ENCODE measurements at regions not wholly inside any gene's neighbourhood (a gene's known extent, or its start where the extent isn't known, plus 50 kb on each side); places are given as distances from the start of the nearest gene placed in this dataset.

DNA sequence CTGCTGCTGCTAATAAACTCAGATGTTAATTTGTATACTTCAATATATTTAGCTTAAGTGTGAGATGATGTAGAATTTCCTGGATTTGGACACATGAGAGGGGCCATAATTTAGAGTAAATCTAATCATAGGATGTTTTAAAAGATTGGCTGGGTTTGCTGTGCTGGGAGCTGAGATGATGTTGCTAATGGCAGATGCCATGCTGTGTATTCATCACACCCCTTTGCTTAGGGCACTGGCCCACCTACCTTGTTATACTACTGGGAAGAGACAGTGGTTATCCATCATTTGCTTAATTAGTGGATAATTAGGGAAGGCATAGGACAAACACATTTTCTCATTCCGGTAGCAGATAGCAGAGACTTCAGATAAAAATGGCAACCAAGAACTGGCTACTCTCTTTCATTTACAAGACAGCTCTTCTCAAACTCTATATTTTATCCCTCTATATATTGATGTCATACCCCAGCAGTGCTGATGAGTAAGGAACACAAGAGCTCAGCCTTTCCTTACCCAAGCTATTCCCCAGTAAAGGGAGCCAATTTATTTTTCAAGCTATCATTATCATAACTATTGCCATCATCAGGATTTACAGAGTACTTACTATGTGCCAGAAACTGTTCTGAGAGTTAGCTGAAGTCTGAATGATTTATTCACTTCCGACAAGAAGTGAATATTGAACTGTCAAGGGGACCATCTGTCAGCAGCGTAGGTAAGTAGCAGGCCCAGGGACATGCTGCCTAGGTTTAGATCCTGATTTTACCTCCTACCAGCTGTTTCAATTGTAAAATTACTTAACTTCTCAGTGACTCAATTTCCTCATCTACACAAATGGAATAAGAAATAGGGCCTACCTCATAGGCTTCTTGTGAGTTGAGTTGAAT is 204.6 kb upstream of the FLRT2 start:
- no peaks in the 10 kb centered on the region for H3K36me3 Mint-ChIP-seq (ENCODE audit: unreplicated experiment)
- H3K27ac Mint-ChIP-seq (ENCODE audit: unreplicated experiment) = no peak overlapping the region
- no peaks in the 10 kb centered on the region for H3K27me3 Mint-ChIP-seq (ENCODE audit: unreplicated experiment)
- DNase-seq (ENCODE audit: extremely low spot score, unreplicated experiment) = no peak
- no peaks in the 10 kb centered on the region for H3K9me3 Mint-ChIP-seq (ENCODE audit: unreplicated experiment)
- no peak overlapping the region for H3K4me3 Mint-ChIP-seq (ENCODE audit: unreplicated experiment)
- peaks cover under 1% of the 10 kb centered on the region for H3K4me1 Mint-ChIP-seq (ENCODE audit: unreplicated experiment)
- TF ChIP-seq, protein P1, sequence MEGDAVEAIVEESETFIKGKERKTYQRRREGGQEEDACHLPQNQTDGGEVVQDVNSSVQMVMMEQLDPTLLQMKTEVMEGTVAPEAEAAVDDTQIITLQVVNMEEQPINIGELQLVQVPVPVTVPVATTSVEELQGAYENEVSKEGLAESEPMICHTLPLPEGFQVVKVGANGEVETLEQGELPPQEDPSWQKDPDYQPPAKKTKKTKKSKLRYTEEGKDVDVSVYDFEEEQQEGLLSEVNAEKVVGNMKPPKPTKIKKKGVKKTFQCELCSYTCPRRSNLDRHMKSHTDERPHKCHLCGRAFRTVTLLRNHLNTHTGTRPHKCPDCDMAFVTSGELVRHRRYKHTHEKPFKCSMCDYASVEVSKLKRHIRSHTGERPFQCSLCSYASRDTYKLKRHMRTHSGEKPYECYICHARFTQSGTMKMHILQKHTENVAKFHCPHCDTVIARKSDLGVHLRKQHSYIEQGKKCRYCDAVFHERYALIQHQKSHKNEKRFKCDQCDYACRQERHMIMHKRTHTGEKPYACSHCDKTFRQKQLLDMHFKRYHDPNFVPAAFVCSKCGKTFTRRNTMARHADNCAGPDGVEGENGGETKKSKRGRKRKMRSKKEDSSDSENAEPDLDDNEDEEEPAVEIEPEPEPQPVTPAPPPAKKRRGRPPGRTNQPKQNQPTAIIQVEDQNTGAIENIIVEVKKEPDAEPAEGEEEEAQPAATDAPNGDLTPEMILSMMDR (IDR thresholded peaks at IDR 0.05) = no peak

DNA sequence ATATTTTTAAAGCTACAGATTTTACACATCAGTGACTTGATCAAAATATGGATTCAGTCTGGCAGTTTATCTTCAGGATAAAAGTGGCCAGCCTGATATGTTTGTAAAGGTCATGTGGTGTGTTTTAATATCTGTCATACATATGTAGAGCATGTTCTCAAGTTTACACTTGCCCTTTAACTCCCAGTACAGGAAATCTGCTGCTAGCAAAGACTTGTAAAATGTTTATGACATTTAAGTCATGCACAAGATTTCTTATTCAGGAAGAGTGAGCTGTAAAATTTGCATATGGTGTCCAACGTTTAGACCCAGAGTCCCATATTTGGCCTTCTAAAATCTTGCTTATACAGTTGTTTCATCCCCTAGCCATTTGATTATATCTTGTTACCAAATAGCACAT is 197.5 kb upstream of the FLRT2 start:
- DNase-seq (ENCODE audit: extremely low spot score, unreplicated experiment) = no peak
- TF ChIP-seq, protein P1 (IDR thresholded peaks at IDR 0.05) = no peak
- no peak overlapping the region for H3K4me3 Mint-ChIP-seq (ENCODE audit: unreplicated experiment)
- H3K36me3 Mint-ChIP-seq (ENCODE audit: unreplicated experiment) = no peaks in the 10 kb centered on the region
- H3K27me3 Mint-ChIP-seq (ENCODE audit: unreplicated experiment) = no peaks in the 10 kb centered on the region
- H3K9me3 Mint-ChIP-seq (ENCODE audit: unreplicated experiment) = no peaks in the 10 kb centered on the region
- H3K4me1 Mint-ChIP-seq (ENCODE audit: unreplicated experiment) = peaks cover 6% of the 10 kb centered on the region
- H3K27ac Mint-ChIP-seq (ENCODE audit: unreplicated experiment) = no peak overlapping the region

DNA sequence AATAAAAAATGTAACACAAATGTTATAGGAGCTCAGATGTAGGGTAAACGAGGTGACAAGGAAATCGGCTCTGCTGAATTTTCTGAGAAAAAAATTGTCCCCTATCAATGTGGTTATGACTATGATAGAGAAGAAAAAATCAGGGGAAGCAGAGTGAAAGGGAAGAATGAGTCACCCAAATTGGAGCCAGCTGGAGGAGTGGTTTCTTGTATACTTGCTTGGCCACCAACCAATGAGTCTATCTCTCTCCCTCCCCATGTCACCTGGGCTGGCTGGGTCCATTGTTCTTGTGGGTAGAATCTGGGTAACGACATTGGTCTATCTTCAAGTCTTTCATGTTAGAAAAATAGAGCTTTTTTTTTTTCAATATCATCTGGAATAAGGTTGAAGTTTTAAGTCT is 196.6 kb upstream of the FLRT2 start:
- Mint-ChIP-seq H3K9me3 (ENCODE audit: unreplicated experiment) (no peaks in the 10 kb centered on the region), H3K36me3 (ENCODE audit: unreplicated experiment) (no peaks in the 10 kb centered on the region), H3K4me1 (ENCODE audit: unreplicated experiment) (peaks cover 6% of the 10 kb centered on the region), H3K27ac (ENCODE audit: unreplicated experiment) (no peak overlapping the region), H3K4me3 (ENCODE audit: unreplicated experiment) (no peak overlapping the region), H3K27me3 (ENCODE audit: unreplicated experiment) (no peaks in the 10 kb centered on the region)
- no peak for DNase-seq (ENCODE audit: extremely low spot score, unreplicated experiment)
- TF ChIP-seq, protein P1 (IDR thresholded peaks at IDR 0.05) = no peak

DNA sequence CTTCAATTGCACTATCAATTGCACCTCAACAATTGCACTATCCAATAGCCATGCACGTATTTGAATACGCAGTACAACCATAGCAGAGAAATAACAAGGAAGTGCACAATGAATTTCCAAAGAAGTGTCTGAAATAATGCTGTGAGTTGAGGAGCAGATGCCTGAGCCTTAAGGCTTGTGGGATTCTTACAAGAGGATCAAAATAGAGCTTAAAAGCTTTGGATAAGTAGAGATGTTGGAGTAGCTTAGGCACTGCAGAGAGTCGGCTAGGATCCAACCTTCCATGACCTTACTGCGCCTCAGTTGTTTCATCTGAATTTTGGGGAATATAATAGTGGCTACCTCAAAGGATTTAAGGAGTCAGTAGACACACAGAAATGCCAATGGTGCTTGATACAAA is 196.1 kb upstream of the FLRT2 start:
- peaks cover 6% of the 10 kb centered on the region for H3K4me1 Mint-ChIP-seq (ENCODE audit: unreplicated experiment)
- H3K36me3 Mint-ChIP-seq (ENCODE audit: unreplicated experiment) = no peaks in the 10 kb centered on the region
- no peak overlapping the region for H3K27ac Mint-ChIP-seq (ENCODE audit: unreplicated experiment)
- no peak for DNase-seq (ENCODE audit: extremely low spot score, unreplicated experiment)
- no peak overlapping the region for H3K4me3 Mint-ChIP-seq (ENCODE audit: unreplicated experiment)
- H3K27me3 Mint-ChIP-seq (ENCODE audit: unreplicated experiment) = no peaks in the 10 kb centered on the region
- H3K9me3 Mint-ChIP-seq (ENCODE audit: unreplicated experiment) = no peaks in the 10 kb centered on the region
- TF ChIP-seq, protein P1 (IDR thresholded peaks at IDR 0.05) = no peak

DNA sequence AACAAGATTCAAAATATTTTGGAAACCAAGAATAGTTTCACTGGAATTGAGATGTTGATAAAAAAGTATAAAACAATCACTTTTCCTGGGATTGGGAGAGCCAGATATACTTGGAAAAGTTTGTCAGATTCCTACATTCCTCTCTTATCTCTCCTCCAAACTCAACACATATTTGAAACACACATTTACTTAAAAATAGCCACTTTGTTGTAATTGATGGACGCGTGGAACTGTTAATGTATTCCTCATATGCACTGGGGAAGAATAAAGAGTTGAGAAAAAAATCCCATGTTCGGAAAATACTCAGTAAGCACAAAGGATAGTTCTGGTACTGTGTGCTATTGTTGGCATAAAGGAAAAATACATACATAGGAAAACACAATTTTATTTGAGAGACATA is 195.6 kb upstream of the FLRT2 start:
- TF ChIP-seq, protein P1 (IDR thresholded peaks at IDR 0.05) = no peak
- DNase-seq (ENCODE audit: extremely low spot score, unreplicated experiment) = no peak
- Mint-ChIP-seq H3K9me3 (ENCODE audit: unreplicated experiment) (no peaks in the 10 kb centered on the region), H3K4me3 (ENCODE audit: unreplicated experiment) (no peak overlapping the region), H3K36me3 (ENCODE audit: unreplicated experiment) (no peaks in the 10 kb centered on the region), H3K27me3 (ENCODE audit: unreplicated experiment) (no peaks in the 10 kb centered on the region), H3K4me1 (ENCODE audit: unreplicated experiment) (peaks cover 6% of the 10 kb centered on the region), H3K27ac (ENCODE audit: unreplicated experiment) (no peak overlapping the region)

Data from osteocyte (in vitro differentiated cells).